Spleen (tissue), 7 donors: ENCODE measurements at regions not wholly inside any gene's neighbourhood (a gene's known extent, or its start where the extent isn't known, plus 50 kb on each side); places are given as distances from the start of the nearest gene placed in this dataset.

ENCODE experiments used
- POLR2A ChIP-seq, 3 donors: fragments of 450-650 bp; IDR thresholded peaks; one replicate each; pipeline ENCODE4 v1.5.1; 2017; ENCODE audit warnings: antibody characterized with exemption in 3 of 3, mild to moderate bottlenecking in 1 of 3
- POLR2AphosphoS5 ChIP-seq, 3 donors: sonication (generic); formaldehyde crosslinking; IDR thresholded peaks; one replicate each; pipeline ENCODE4 v1.5.1; 2017; ENCODE audit warnings: antibody characterized with exemption in 3 of 3
- TF ChIP-seq, protein P1 (sequence below), 11 experiments: fragments of 200-600 bp in 7 of 11; fragments of 450-650 bp in 4 of 11; sonication (generic) in 4 of 11; IDR thresholded peaks in 8 of 11; conservative IDR thresholded peaks in 3 of 11; 1 replicate in 7 of 11; 2 replicates in 4 of 11; pipeline versions ENCODE4 v1.4.0 to v1.8.0; 2016 to 2021; ENCODE audit warnings: antibody characterized with exemption in 11 of 11, inconsistent platforms in 4 of 11, mild to moderate bottlenecking in 1 of 11
- donor health status: DM: no; HTN: no; CAD: no; lungs with moderate emphysema.
- donor health status: DM: no; HTN: no; CAD: no.
- donor health status: DM: no; HTN: no; CAD: no.

DNA sequence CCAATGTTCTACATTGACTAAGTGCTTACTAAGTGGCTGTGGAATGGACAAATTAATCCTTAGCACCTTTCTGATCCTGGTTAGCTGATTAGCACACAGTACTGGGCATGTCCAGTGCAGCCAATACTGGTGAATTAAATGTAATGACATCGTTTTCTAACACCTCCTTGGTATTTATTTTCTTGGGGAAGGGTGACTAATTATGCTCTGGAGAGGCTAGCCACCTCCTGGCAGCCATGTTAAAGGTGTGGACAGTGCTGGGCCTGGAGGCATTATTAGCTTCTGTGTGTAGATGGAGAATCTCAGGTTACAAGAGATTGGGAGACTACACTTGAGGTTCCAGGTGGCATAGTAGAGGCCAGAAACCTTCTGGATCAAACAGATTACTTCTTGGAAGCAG is 230.9 kb upstream of the DDHD1 start:
- TF ChIP-seq, protein P1, sequence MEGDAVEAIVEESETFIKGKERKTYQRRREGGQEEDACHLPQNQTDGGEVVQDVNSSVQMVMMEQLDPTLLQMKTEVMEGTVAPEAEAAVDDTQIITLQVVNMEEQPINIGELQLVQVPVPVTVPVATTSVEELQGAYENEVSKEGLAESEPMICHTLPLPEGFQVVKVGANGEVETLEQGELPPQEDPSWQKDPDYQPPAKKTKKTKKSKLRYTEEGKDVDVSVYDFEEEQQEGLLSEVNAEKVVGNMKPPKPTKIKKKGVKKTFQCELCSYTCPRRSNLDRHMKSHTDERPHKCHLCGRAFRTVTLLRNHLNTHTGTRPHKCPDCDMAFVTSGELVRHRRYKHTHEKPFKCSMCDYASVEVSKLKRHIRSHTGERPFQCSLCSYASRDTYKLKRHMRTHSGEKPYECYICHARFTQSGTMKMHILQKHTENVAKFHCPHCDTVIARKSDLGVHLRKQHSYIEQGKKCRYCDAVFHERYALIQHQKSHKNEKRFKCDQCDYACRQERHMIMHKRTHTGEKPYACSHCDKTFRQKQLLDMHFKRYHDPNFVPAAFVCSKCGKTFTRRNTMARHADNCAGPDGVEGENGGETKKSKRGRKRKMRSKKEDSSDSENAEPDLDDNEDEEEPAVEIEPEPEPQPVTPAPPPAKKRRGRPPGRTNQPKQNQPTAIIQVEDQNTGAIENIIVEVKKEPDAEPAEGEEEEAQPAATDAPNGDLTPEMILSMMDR (IDR thresholded peaks at IDR 0.05 in 8 of 11, conservative IDR thresholded peaks at IDR 0.05 in 3 of 11) = no peak
- no peak for TF ChIP-seq POLR2A (IDR thresholded peaks at IDR 0.05)
- TF ChIP-seq POLR2AphosphoS5 (IDR thresholded peaks at IDR 0.05) = no peak
